Spinal cord (tissue), 9 donors: ENCODE measurements at regions not wholly inside any gene's neighbourhood (a gene's known extent, or its start where the extent isn't known, plus 50 kb on each side); places are given as distances from the start of the nearest gene placed in this dataset.
A peak's percentile ranks its signal among the peaks of the same experiment; 100 is the strongest.
"Not testable (repeated sequence)": the region's sequence is repeated elsewhere in the genome, so short reads cannot be mapped to it uniquely, and the experiment has no call there.

Source experiments
- DNase-seq, 6 donors: peaks; one replicate each; pipeline versions ENCODE4 v3.0.0 to v3.0.0-alpha.2; 2013 to 2015; ENCODE audit warnings: low spot score in 6 of 6, low read depth in 4 of 6
- H3K27ac ChIP-seq: one replicate; pipeline ENCODE4 v1.5.1; 2013; ENCODE audit warnings: low read depth, low read length, control low read depth
- H3K27me3 ChIP-seq: one replicate; pipeline ENCODE4 v1.6.1; 2013; ENCODE audit warnings: low read length; ENCODE audit not compliant: control insufficient read depth, insufficient read depth
- H3K36me3 ChIP-seq: one replicate; pipeline ENCODE4 v1.6.1; 2013; ENCODE audit warnings: low read length; ENCODE audit not compliant: control insufficient read depth, insufficient read depth
- H3K4me1 ChIP-seq: one replicate; pipeline ENCODE4 v1.6.1; 2013; ENCODE audit warnings: low read length; ENCODE audit not compliant: control insufficient read depth, insufficient read depth
- H3K4me3 ChIP-seq: one replicate; pipeline ENCODE4 v1.5.1; 2013; ENCODE audit warnings: low read depth, low read length, control low read depth
- H3K9me3 ChIP-seq: one replicate; pipeline ENCODE4 v1.6.1; 2013; ENCODE audit warnings: low read length; ENCODE audit not compliant: control insufficient read depth, insufficient read depth
- WGBS: methylation state at CpG from one replicate; pipeline ENCODE4 v1.1.5; 2013; ENCODE audit warnings: missing lambda C conversion rate; ENCODE audit not compliant: insufficient coverage; 5-methylcytosine and 5-hydroxymethylcytosine counted together
- donor health status: healthy.

DNA sequence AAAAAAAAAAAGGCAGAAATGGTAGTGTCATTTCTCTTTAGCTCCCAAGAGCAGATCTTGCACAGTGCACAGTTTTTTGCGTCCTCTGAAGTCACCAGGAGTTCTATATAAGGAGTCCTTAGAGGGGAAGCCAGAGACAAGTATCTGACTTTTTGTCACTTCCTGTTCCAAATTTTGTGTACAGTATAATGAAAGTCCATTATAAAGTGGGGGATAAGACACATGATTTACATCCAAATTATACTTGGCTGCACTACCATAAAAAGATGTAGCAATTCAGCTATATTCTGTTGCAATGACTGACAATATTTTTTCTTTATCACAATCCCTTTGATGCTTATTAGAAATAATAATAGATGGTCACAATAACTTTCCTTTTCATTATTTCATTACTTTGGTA, 1276.9 kb upstream of the ADGRL2 start:
- H3K4me3 ChIP-seq, result no peak overlapping the region
- no peak overlapping the region for H3K27ac ChIP-seq
- WGBS, result no CpG with 5 or more reads among the region's 1 CpG
- DNase-seq, result no peak
- H3K27me3 ChIP-seq, result no peaks in the 10 kb centered on the region
- H3K4me1 ChIP-seq, result no peaks in the 10 kb centered on the region
- H3K9me3 ChIP-seq, result no peaks in the 10 kb centered on the region
- no peaks in the 10 kb centered on the region for H3K36me3 ChIP-seq

DNA sequence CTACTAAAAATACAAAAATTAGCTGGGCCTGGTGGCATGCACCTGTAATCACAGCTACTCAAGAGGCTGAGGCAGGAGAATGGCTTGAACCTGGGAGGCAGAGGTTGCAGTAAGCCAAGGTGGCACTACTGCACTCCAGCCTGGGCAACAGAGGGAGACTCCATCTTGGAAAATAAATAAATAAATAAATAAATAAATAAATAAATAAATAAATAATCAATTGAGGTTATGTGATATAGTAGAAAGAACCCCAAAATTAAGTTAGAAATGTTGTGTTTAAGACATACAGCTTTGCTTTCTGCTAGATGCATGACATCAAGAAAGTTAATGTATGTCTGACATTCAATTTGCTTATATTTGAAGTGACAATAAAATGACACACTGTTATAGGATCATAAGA, 1277.7 kb upstream of the ADGRL2 start:
- DNase-seq, result not testable (repeated sequence)

DNA sequence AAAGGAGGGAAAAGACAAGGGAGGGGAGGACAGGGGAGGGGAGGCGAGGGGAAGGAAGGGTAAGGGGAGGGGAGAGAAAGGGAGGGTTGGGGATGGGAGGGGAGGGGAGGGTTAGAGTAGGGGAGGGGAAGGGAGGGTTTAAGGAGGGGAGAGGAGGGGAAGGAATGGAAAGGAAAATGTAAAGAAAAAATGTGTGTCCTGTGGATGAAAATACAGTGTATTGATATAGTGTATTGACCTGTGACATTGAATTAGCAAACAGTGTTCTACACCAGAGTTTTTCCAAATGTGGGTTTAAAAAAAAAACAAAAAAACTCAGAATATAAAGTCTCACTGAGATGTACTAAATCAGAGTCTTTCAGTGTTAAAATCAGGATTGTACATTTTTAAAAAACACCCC, 1279.8 kb upstream of the ADGRL2 start:
- DNase-seq, result no peak
- H3K27ac ChIP-seq, result no peak overlapping the region
- H3K4me1 ChIP-seq, result no peaks in the 10 kb centered on the region
- H3K9me3 ChIP-seq, result no peaks in the 10 kb centered on the region
- no peak overlapping the region for H3K4me3 ChIP-seq
- H3K36me3 ChIP-seq, result no peaks in the 10 kb centered on the region
- 100% methylated on average over 1 of the region's 1 CpG for WGBS
- no peaks in the 10 kb centered on the region for H3K27me3 ChIP-seq

More for the DNA sequence above, 1277.7 kb upstream of the ADGRL2 start:
- not testable (repeated sequence) for H3K4me1 ChIP-seq, H3K27ac ChIP-seq, H3K27me3 ChIP-seq, H3K9me3 ChIP-seq, H3K4me3 ChIP-seq, H3K36me3 ChIP-seq

DNA sequence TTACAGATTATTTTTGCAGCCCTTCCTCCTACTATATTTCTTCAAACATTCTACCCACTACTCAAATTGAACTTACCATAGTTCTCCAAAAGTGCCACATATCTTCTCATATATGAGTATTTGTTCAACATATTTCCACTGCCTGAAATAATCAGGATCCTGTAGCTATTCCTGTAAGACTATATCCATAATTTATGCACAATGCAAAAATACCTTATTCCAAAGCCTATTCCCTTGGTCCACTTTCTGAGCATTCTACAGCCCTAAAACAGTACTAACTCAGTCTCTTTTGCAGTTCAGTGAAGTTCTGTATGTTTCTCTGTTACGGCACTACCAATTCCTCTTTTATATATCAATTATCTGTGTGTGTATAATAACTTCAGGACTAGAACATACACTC, 1283.7 kb upstream of the ADGRL2 start:
- Histone ChIP-seq H3K36me3 (no peaks in the 10 kb centered on the region), H3K4me3 (no peak overlapping the region), H3K27me3 (no peaks in the 10 kb centered on the region), H3K9me3 (no peaks in the 10 kb centered on the region), H3K27ac (no peak overlapping the region), H3K4me1 (no peaks in the 10 kb centered on the region)
- no CpG with 5 or more reads among the region's 1 CpG for WGBS
- DNase-seq, result no peak

DNA sequence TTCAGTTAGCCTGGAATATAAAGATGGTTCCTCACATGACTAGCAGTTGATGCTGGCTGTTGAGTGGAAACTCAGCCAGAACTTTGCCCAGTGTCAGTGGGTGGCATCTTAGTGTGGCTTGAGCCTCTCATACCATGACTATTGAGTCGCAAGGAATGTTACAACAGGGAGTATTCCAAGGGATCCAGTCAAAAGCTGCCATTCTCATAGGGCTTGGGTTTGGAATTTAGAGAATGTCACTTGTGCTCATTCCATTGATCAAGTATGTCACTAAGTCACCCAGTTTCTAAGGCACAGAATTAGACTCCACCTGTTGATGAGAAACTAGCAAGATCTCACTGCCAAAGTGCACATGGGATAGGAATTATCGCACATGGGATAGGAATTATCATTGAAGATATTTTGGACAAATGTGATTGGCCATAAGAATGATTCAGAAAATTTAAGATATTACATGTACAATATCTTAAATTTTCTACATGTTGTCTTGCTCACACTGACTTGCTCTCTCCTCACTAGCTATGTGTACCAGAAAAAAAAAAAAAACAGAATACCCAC, 1290.7 kb upstream of the ADGRL2 start:
- H3K4me1 ChIP-seq, result no peaks in the 10 kb centered on the region
- no CpG with 5 or more reads among the region's 2 CpGs for WGBS
- H3K9me3 ChIP-seq, result no peaks in the 10 kb centered on the region
- no peak overlapping the region for H3K27ac ChIP-seq
- no peak overlapping the region for H3K4me3 ChIP-seq
- H3K36me3 ChIP-seq, result no peaks in the 10 kb centered on the region
- DNase-seq, result no peak
- no peaks in the 10 kb centered on the region for H3K27me3 ChIP-seq

DNA sequence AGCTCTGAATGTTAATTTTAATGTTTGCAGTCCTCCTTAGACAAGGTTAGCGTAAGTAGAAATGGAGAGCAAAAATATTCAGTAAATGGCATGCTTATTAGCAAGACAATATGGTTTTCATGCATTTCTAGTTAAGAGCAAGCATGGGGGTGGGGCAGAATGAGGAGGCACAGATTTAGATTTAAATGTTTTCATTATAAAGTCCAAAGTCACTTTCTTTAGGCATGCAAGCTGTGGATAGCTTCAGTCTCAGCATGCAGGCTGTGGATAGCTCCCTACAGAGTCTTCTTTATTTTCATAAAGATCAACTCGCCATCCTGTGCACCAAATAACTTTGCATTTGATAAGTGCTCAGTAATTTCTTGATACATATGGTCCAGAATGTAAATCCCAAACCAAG, 1294.5 kb upstream of the ADGRL2 start:
- Histone ChIP-seq H3K27ac (no peak overlapping the region), H3K9me3 (no peaks in the 10 kb centered on the region), H3K4me3 (no peak overlapping the region), H3K36me3 (no peaks in the 10 kb centered on the region), H3K27me3 (no peaks in the 10 kb centered on the region), H3K4me1 (no peaks in the 10 kb centered on the region)
- 60% methylated on average over 1 of the region's 2 CpGs for WGBS
- DNase-seq, result peak in 1 of 6 donors; percentile 39

DNA sequence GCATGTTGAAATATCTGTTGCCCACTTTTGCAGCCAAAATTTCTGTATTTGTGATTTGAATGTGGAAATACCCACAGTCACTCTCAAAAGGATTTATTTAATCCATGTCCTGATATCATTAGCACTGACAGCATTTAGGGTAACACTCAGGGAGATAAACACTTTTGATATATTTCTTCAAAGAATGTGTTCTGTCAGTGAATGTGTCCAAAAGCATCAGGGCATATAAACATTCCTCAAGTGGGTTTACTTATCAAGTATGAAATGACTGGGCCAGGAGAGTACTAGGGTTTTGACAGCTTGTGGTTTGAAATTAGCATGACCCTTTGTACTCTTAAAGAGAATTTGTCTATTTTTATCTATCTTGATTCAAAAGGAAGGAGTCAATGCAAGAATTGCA, 1302.1 kb upstream of the ADGRL2 start:
- DNase-seq, result peak in 1 of 6 donors; percentile 8
- Histone ChIP-seq H3K9me3 (no peaks in the 10 kb centered on the region), H3K4me3 (no peak overlapping the region), H3K36me3 (no peaks in the 10 kb centered on the region), H3K27ac (no peak overlapping the region), H3K4me1 (no peaks in the 10 kb centered on the region), H3K27me3 (no peaks in the 10 kb centered on the region)

DNA sequence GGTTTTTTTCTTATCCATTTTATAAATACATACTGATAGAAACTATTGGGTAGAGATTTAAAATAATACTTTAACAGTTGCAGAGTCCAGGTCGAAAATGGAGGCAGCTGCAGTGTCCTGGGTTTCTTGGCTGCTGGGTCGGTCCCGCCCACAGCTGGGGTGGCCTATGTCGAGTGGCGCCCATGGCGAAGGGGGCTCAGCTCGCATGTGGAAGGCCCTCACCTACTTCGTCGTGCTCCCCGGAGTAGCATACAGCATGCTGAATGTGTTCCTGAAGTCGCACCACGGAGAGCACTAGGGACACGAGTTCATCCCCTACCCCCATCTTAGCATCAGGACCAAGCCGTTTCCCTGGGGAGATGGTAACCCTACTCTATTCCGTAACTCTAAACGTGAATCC, 1304.9 kb upstream of the ADGRL2 start:
- DNase-seq, result no peak
- Histone ChIP-seq H3K9me3 (no peaks in the 10 kb centered on the region), H3K4me3 (no peak overlapping the region), H3K27ac (no peak overlapping the region), H3K4me1 (no peaks in the 10 kb centered on the region), H3K36me3 (no peaks in the 10 kb centered on the region), H3K27me3 (no peaks in the 10 kb centered on the region)
- WGBS, result 99% methylated on average over 16 of the region's 16 CpGs

DNA sequence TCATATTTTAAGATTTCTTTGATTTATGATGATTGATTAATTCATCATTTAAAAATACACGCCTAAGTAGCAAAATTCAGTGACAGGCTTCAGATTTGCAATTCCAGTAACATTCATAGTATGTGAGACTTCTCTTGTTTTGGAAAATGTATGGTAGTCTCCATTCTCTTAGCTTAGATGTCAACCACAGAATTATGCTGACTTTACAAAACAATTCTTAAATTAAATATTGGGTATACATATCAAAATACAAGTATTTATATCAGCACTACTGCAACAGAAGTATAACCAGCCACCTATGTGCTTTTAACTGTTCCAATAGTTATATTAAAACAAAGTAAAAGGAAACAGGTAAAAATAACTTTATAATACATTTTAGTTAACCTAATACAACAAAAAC, 1328.6 kb upstream of the ADGRL2 start:
- Histone ChIP-seq H3K27me3 (no peaks in the 10 kb centered on the region), H3K4me1 (no peaks in the 10 kb centered on the region), H3K27ac (no peak overlapping the region), H3K9me3 (no peaks in the 10 kb centered on the region), H3K4me3 (no peak overlapping the region), H3K36me3 (no peaks in the 10 kb centered on the region)
- no CpG with 5 or more reads among the region's 1 CpG for WGBS
- no peak for DNase-seq

DNA sequence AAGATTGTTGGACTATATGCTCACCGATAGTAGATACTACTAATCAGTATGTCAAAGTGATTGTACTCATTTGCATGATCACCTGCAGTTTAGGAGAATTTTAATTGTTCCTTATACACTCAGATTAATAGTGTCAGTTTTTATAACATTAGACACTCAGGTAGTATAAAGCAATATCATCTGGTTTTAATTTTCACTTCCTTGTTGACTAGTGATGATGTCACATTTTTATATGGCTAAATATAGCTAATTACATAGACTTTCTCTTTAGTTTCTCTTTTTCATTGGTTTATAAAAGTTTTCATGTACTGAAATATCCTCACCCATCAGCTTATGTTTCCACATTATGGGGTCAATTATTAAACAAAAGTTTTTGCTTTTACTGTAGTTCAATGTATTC, 1332.4 kb upstream of the ADGRL2 start:
- H3K4me1 ChIP-seq, result no peaks in the 10 kb centered on the region
- H3K9me3 ChIP-seq, result no peaks in the 10 kb centered on the region
- H3K27ac ChIP-seq, result no peak overlapping the region
- no peaks in the 10 kb centered on the region for H3K36me3 ChIP-seq
- DNase-seq, result no peak
- WGBS, result no CpG with 5 or more reads among the region's 1 CpG
- H3K4me3 ChIP-seq, result no peak overlapping the region
- no peaks in the 10 kb centered on the region for H3K27me3 ChIP-seq
